Medulla oblongata (tissue), 1 donor: ENCODE measurements at regions not wholly inside any gene's neighbourhood (a gene's known extent, or its start where the extent isn't known, plus 50 kb on each side); places are given as distances from the start of the nearest gene placed in this dataset.
A peak's percentile ranks its signal among the peaks of the same experiment; 100 is the strongest.

Experiments used
- DNase-seq: peaks from one replicate; pipeline ENCODE4 v3.0.0-alpha.2; 2015; ENCODE audit errors: extremely low spot score

DNA sequence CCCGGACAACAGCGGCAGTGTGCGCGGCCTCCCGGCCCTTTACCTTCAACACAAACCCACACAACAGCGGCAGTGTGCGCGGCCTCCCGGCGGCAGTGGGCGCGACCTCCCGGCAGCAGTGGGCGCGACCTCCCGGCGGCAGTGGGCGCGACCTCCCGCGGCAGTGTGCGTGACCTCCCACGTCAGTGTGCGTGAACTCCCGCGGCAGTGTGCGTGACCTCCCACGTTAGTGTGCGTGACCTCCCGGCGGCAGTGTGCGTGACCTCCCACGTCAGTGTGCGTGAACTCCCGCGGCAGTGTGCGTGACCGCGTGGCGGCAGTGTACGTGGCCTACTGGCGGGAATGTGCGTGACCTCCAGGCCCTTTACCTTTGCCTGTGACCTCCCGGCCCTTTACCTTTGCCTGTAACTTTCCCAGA is 576.6 kb upstream of the FRG1 start:
- DNase-seq, result no peak

DNA sequence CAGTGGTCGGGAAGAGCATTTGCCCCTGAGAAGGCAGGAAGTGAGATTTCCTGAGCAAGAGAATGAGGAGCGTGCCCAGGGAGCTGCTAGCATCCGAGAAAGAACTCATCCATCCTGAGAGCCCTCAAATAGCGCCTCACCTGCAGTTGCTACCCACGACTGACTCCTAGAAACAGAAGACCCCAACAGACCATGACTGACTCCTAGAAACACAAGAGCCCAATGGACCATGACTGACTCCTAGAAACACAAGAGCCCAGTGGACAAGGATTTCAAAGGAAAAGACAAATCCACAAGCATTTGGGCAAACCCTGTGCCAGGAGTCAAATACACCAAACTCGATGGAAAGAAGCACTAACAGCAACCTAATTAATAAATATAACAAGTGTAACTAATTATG is 575.2 kb upstream of the FRG1 start:
- no peak for DNase-seq

DNA sequence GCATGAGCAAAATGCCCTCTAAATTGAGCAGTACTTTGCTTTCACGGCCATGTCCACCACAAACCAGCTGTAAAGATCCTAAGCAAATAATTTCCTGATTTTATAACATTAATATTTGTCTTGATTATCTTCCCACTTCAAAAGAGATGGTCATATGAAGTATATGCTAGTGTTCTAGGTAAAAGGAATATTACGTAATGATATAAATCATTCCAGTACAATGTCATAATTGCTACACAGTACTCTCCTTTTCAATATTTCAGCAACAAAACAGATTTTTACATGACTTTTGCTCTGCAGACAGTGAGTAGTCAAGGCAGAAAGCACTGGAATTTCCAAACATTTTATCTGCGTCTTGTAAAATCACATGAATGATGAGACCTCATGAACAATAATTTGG is 572.8 kb upstream of the FRG1 start:
- DNase-seq, result no peak

DNA sequence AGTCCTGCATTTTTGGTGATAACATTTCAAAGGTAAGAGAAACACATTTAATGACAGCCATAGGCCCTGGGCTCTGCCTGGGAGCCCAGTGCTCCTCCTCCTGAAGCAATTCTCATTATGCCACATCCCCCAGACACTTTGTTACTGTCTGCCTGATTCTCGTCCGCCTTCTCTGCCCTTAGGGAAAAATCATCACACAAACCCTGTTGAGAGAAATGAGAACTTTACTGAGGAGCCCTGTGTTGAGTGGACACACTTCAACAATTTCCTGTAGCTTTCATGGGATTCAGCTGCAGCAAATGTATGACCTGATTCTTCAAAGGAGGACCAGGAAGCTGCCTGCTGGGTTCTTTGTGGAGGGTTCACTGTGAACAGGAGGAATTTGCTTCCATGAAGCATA is 566.5 kb upstream of the FRG1 start:
- no peak for DNase-seq

DNA sequence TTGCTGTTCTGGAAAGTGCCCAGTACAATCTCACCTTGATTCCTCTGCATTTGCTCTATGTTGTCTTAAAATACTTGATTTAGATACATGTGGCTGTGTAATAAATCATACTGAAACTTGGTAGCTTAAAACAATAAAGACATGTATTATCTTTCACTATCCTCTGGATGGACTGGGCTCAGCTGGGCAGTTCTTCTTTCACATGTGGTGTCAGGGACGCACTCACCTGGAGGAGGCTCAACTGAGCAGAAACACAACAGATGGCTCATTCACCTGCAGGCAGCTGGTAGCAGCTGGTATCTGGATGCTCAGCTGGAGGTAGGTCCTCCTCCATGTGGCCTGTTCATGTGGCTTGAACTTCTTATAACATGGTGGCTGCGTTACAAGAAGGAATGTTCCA is 563.8 kb upstream of the FRG1 start:
- no peak for DNase-seq

DNA sequence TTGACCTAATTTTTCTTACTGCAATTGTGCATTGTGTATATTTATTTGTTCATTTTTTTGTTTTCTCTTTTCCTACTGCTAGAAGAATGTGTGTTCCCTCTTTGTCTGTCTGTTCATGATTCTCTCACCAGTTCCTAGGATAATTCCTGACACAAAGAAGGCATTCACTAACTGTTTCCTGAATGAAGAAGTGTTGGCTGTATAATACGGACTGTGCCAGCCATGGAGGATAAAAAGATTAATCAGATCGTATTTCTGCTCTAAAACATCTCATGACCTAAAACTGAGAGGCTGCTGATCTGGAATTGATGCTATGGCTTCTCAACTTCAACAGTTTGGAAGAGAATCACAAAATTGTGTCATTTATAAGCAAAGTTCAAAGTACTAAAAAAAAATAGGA is 563.1 kb upstream of the FRG1 start:
- DNase-seq, result peak; percentile 17

DNA sequence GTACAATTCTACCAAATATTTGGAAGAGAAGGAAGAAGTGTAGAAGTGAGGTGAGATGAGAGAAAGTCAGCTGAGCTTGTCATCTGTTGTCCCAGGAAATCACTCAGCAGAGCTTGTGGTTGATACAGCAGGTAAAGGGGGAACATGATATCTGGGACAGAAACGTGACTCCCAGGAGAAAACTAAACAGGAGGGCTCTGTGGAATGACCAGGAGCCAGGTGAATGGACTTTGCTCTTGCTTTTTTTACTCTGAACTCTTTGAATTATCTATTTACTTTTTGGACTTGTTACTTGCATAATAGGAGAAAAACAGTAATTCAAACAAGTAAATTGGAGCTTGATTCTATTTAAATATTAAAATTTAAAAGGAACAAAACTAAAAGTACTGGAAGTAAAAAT is 555.6 kb upstream of the FRG1 start:
- DNase-seq, result no peak

DNA sequence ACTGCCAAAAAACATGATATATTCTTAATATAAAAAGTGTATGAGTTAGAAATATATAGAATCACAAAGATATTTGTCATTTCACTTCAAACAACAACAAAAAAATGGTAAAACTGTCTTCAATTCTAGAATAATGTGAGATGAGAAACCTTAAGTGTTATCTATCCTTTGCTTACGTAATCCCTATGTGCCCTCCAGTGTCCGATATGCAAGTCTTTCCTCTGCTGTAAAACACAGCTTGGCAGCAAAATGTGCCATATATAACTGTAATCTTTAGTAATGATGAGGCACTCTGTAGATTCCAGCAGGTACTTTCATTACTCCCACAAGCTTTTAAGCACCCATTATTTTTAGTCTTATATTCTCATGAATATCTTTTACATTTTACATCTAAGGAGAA is 555.1 kb upstream of the FRG1 start:
- no peak for DNase-seq

DNA sequence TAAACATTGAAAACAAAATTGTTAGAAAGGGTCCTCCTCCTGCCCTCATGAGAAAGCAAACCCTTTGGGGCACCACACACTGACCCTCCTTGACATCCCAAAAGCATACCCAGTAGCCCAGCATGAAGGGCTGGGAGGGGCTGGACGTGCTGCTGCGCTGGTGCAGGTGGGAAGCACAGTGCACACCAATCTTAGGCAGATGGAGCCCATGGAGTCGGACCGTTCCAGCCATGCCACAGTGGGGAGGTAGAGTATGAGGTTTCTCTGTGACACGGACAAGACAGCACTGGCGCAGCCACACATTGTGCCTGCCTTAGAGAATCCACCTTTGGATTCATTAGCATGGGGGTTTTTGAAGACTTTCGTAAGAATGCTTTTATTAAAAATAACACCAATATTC is 544.2 kb upstream of the FRG1 start:
- DNase-seq, result no peak

DNA sequence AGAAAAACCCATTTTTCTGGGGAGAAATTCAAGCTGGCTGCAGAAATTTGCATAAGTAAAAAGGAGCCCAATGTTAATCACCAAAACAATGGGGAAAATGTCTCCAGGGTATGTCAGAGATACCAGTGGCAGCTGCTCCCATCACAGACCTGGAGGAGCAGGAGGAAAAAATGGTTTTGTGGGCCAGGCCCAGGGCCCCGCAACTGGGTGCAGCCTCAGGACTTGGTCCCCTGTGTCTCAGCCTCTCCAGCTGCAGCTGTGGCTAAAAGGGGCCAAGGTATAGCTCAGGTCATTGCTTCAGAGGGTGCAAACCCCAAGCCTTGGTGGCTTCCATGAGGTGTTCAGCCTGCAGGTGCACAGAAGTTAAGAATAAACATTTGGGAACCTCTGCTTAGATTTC is 536.4 kb upstream of the FRG1 start:
- no peak for DNase-seq

DNA sequence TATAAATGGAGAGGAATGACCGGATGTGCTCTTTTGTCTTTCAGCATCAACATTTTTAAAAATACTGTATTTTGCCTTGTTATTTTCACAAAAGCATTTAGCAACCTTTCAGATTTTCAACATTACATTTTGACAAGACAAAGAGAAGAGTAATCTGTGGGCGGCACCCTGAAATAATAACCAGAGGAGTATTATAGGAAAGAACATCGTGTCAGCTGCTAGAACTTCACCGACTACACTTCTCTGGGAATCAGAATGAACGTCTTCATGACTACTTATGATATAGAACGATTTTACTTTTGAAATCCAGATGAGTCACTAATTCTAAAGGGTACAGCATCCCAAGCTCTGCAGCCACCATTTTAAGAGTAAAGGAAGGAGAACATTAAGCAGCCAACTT is 531.5 kb upstream of the FRG1 start:
- DNase-seq, result no peak

DNA sequence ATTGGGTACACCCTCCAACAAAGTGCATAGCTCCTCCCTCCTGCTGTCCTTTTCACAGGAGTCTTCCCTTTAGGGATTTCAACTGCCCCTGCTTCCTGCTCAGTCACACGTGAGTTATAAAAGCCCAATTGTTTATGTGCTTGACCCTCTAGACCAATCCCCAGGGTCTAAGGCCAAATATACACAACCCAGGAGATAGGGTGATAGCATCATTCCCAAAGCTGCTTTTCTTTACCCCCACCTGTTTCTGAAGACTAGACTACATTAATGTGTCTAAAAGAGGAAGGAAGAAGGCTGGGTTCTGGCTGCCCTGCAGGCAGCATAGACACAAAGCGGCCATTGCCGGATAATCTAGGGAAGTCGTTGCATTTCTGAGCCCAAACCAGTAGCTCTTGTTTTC is 526.7 kb upstream of the FRG1 start:
- no peak for DNase-seq

DNA sequence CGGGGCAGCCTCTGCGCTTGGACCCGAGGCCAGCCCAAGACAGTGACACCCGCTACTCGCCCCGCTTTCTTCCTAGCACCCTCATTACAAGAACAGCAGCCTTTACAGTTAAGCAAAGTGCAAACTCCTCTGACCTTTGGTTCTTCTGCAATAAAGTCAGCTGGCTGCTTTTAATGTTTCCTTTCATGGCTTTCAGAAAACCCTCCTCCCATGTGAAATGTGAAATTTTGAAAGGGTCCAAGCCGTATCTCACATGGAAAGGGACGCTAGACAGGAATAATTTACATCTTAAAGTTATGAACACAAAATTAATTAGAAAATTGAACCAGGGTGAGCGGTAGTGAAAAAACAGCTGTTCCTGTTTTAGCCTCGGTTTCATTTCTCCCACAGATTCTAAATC is 520.1 kb upstream of the FRG1 start:
- DNase-seq, result no peak

DNA sequence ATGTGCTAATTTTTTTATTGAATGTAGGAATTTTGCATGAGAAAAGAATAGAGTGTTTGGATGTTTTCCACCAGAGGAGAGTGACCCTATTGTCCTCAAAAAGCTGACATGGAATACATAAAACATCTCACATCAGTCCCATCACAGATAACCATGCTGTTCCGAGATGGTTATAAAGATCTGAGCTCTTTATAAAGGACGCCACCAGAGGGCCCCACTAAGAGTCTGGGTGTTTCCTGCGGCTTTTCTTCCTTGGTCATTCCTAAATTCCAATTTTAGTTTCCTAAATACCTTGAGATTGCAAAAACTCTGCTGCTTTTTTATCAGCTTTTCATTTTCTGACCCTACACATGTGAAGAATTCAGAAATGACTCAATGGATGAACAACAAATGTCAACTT is 504.5 kb upstream of the FRG1 start:
- DNase-seq, result no peak

DNA sequence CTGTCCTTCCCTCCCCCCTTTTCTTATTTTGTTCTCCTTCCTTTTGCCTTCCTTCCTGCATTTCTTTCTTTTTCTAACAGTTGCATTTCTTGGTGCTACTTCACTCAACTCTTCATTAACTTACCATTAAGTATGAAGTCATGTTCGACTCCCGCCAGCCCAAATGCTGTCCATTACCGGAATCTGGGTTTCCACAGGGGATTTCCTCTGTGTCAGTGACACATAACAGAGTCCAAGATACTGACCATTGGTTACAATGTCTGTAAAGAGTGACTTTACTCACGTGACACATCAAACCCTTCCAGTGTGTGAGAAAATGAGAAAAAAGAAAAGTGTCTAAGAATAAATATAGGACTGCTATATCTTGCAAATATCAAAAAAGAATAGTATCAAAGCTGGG is 500.0 kb upstream of the FRG1 start:
- DNase-seq, result no peak

DNA sequence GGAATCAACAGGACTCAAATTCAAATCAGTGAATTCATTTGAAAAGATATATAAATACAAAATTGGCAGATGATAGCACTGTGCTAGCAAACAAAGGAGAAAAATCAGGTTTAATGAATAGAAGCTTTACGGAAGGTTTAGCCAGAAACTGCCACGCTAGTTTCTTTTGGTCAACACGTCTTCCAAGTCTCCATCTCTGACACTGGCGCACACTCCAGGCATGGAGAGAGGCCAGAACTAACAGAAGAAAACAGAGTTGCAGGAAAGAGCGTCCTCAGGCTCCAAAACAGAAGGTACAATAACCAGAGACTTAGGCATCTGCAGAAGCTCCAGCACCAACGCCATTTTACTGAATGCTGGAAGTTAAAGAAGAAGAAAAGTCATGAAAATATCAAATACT is 497.3 kb upstream of the FRG1 start:
- no peak for DNase-seq

DNA sequence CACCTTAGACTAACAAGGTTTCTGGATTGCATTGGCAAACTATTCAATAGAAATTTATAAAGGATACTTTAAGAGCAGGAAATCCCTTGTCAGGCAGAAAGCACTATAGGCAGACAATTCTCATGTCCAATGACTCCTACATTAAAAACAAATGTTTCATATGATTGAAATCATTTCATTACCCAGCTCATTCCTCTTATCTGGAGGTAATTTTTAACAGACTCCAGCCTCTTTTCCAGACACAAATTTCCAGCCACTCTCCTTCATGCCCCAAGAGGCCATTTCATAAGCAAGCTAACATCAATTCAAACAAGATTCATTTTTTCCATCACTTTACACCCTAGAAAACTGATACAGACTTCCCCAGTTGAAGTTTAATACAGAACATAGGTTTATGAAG is 495.1 kb upstream of the FRG1 start:
- no peak for DNase-seq

DNA sequence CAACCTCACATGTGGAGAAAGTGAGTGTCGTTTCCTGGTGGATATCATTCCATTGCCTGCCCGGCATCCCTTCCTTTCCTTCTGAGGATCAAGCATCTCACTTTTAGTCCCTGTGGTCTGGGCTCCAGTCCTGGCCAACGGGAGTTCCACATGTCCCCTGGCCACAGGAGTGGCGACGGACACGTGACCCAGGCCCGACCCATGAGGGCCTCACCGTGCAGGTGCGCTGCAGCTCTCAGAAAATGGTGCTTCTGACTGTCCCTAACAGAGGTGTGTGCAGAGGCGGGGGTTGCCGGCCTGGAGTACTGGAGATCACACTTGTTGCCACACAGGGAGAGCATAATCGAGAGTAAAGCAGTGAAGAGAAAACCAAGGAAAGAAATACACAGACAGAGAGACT is 476.9 kb upstream of the FRG1 start:
- no peak for DNase-seq

DNA sequence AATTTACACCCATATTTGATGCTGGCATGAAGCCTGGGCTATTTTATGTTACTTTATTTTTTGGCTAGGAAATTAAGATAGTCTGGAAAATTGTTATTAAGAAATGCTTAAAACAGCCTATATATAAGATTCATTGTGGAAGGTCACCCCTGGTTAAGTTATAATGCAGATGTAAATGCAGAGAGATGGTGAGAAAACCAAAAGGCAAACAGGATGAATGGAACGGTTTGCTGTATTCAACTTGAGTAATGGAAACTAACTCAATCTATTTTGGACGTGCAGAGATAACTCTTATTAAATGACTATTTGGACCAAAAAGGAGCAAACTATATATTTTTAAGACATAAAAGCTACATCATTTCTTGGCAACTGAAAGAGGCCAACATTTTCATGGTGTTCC is 446.3 kb upstream of the FRG1 start:
- no peak for DNase-seq

DNA sequence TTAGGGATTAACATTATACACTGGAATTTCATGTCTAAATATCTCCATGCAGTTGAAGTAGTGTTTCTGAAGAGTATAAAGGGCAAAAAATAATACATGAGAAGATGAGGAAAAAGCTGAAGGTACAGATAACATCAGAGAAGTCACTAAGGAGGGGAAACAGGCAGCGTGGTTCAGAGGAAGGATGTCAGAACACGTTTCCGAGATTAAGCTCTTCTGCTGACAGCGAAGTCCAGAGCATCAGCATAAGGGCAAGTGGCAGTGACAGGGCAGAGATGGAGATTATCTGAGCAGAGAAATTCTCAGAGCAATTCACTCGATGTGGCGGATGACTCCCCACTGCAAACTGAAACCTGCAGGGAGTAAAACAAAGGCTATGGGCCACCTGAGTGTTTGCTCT is 443.2 kb upstream of the FRG1 start:
- no peak for DNase-seq

DNA sequence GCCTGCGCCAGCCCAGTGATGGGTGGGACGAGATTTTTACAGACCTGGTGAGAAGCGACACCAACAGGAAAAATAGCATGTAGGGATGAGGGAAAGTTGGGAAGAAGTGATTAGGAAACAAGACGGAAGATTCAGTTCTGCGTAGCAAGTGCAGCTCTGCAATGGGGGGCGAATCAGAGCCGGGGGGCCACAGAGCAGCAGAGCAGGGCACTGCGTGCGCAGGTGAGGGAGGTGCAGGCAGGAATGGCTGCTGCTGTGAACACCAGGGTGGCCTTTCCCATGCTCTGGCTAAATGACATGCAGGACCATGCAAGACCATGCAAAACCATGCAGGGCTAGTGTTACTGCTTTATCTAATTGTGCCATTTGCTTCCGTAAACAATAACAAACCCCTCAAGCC is 442.7 kb upstream of the FRG1 start:
- DNase-seq, result no peak

DNA sequence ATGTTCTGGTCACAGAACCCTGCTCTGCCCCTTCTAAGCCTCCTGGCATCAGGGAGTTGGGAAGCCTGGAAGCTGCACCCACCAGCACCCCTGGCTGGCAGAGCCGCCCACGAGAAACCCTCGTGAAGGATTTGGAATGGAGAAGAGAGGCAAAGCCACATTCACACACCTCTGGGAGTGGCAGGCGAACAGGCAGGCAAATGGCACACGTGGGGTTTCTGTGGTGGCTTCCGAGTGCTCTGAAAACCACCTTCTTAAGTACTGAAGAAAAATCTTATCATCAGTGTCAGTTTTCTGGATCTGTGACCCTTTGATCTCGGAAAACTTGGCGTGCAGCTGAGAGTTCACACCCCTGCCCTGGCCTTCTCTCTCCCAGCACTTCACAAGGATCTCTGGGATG is 442.2 kb upstream of the FRG1 start:
- DNase-seq, result no peak

DNA sequence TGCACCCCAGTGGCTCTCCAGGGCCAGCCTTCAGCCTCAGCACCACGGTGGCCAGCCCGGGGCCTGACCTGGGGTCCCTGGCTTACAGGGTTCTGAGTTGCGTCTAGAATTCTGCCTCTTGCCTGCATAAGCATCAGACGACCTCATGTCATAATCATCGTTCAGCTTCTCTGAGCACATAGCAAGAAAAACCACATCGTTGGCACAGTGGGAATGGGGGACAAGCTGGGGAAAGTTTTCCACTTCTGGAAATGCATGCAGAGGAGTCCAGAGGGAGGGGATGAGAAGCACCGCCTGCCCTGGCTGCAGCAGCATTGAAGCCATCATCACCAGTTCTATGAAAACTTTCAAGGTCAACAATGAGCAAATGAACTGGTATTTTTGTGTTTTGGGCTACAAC is 441.0 kb upstream of the FRG1 start:
- no peak for DNase-seq

DNA sequence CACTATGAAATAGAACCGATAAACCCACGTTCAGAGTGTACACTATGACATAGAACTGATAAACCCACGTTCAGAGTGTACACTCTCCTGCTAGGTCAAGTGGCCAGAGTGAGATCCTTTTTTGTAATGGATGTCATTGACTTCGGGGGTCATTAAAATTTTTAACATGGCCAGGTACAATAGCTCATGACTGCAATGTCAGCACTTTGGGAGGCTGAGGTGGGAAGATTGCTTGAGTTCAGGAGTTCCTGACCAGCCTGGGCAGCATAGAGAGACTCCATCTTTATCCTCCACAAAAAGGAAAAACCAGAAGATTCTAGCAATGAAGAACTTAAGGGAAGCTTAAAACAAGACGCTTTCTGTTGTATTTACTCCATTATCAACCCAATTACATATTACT is 439.7 kb upstream of the FRG1 start:
- no peak for DNase-seq

DNA sequence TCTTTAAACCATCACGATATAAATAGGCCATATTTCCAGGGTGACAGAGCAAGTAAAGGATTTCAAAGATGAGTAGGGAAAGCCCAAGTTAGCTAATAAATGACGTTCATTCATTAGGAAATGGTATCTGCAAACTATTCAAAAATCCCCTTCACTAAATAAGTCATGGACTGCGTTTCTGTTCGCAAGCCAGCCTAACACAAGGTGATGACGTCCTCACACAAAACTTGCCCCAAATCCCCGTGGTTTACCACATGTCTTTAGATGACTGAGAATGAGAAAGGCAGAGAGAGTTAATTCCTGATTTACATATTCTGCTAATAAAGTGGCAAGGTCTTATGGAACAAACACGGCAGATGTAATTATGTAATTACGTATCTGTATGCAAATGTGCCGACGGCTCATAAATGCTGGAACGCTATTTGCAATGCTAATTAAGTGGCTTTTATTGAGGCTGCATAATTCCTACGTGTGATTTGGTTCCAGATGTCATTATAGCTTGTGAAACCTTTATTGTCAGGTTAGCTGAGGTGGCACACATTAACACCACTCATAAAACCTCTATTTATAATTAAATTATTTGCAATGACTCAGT is 437.7 kb upstream of the FRG1 start:
- DNase-seq, result no peak
